Suppressor macrophage treated with lipopolysaccharide for 4 hours (primary cell): ENCODE measurements at regions not wholly inside any gene's neighbourhood (a gene's known extent, or its start where the extent isn't known, plus 50 kb on each side); places are given as distances from the start of the nearest gene placed in this dataset.
"Not testable (repeated sequence)": the region's sequence is repeated elsewhere in the genome, so short reads cannot be mapped to it uniquely, and the experiment has no call there.

ENCODE experiments used
- DNase-seq: peaks from one replicate; pipeline ENCODE4 v3.0.0-alpha.2; 2020

- peak; percentile 59 for DNase-seq
These were observed 60.0 kb upstream of the BANK1 start for GRCh38 chr4:101730291-101731117.

GRCh38 chr4:101727238-101727637 is 63.3 kb upstream of the BANK1 start:
- no peak for DNase-seq

GRCh38 chr4:101724093-101724492 is 66.4 kb upstream of the BANK1 start:
- no peak for DNase-seq

GRCh38 chr4:101718810-101719209 is 71.7 kb upstream of the BANK1 start:
- DNase-seq: no peak

- DNase-seq: no peak
These were observed 78.8 kb upstream of the BANK1 start for GRCh38 chr4:101711590-101712260.

- peak; percentile 43 for DNase-seq
These were observed 79.7 kb upstream of the BANK1 start for GRCh38 chr4:101710806-101711205.

- DNase-seq: no peak
These were observed 82.1 kb upstream of the BANK1 start for GRCh38 chr4:101708293-101709039.

- DNase-seq: no peak
These were observed 82.9 kb upstream of the BANK1 start for GRCh38 chr4:101707596-101707995.

- DNase-seq: no peak
These were observed 83.9 kb upstream of the BANK1 start for GRCh38 chr4:101706535-101707057.

- DNase-seq: no peak
These were observed 89.0 kb upstream of the BANK1 start for GRCh38 chr4:101701551-101701950.

- DNase-seq: no peak
These were observed 90.9 kb upstream of the BANK1 start for GRCh38 chr4:101699441-101700124.

- DNase-seq: no peak
These were observed 93.3 kb upstream of the BANK1 start for GRCh38 chr4:101697266-101697665.

- no peak for DNase-seq
These were observed 94.1 kb upstream of the BANK1 start for GRCh38 chr4:101696276-101697010.

GRCh38 chr4:101695176-101695575 is 95.4 kb upstream of the BANK1 start:
- no peak for DNase-seq

GRCh38 chr4:101694403-101694802 is 96.1 kb upstream of the BANK1 start:
- not testable (repeated sequence) for DNase-seq

- no peak for DNase-seq
These were observed 96.6 kb upstream of the BANK1 start for GRCh38 chr4:101693842-101694398.

- no peak for DNase-seq
These were observed 101.3 kb upstream of the BANK1 start for GRCh38 chr4:101689220-101689619.

GRCh38 chr4:101685126-101685525 is 105.4 kb upstream of the BANK1 start:
- DNase-seq: no peak

- no peak for DNase-seq
These were observed 107.6 kb upstream of the BANK1 start for GRCh38 chr4:101682946-101683345.

GRCh38 chr4:101678180-101678579 is 112.3 kb upstream of the BANK1 start:
- no peak for DNase-seq

GRCh38 chr4:101670897-101671296 is 119.6 kb upstream of the BANK1 start:
- no peak for DNase-seq

- DNase-seq: no peak
These were observed 120.2 kb upstream of the BANK1 start for GRCh38 chr4:101670370-101670769.
